SU-DHL-6 (cell line): ENCODE measurements at regions not wholly inside any gene's neighbourhood (a gene's known extent, or its start where the extent isn't known, plus 50 kb on each side); places are given as distances from the start of the nearest gene placed in this dataset.

ENCODE experiments used
- H2AFZ ChIP-seq: fragments of 200-600 bp; sonication (generic); 2 replicates; pipeline ENCODE4 v1.6.1; 2014; ENCODE audit warnings: low read depth, mild to moderate bottlenecking, moderate library complexity, mixed read lengths, antibody characterized with exemption, low read length; ENCODE audit not compliant: severe bottlenecking
- H3F3A ChIP-seq: fragments of 200-600 bp; shearing (Covaris generic); 2 replicates; pipeline ENCODE4 v1.6.0; 2016; ENCODE audit warnings: antibody characterized with exemption, mild to moderate bottlenecking; ENCODE audit not compliant: insufficient read depth
- H3K27ac ChIP-seq: fragments of 200-600 bp; sonication (generic); 2 replicates; pipeline ENCODE4 v1.5.1; 2016; ENCODE audit warnings: low read depth, mild to moderate bottlenecking, low read length, moderate library complexity, mixed read lengths
- H3K27me3 ChIP-seq: fragments of 200-600 bp; sonication (generic), shearing (Covaris generic); 2 replicates; pipeline ENCODE4 v1.6.0; 2014; ENCODE audit warnings: mild to moderate bottlenecking, low read length
- H3K36me3 ChIP-seq: fragments of 200-600 bp; sonication (generic); 2 replicates; pipeline ENCODE4 v1.6.1; 2014; ENCODE audit warnings: mild to moderate bottlenecking, low read length, mixed read lengths
- H3K4me2 ChIP-seq: fragments of 300-600, 200-600 bp; shearing (Covaris generic), sonication (generic); 2 replicates; pipeline ENCODE4 v1.6.0; 2014; ENCODE audit warnings: low read length, low read depth, mild to moderate bottlenecking; ENCODE audit not compliant: poor library complexity, severe bottlenecking
- H3K4me3 ChIP-seq: fragments of 200-600 bp; sonication (generic); 2 replicates; pipeline ENCODE4 v1.5.1; 2014; ENCODE audit warnings: antibody characterized with exemption, low read length, mild to moderate bottlenecking, mixed read lengths; ENCODE audit not compliant: insufficient read depth, poor library complexity, severe bottlenecking
- H3K79me2 ChIP-seq: fragments of 200-600 bp; sonication (generic); 2 replicates; pipeline ENCODE4 v1.6.1; 2014; ENCODE audit warnings: mild to moderate bottlenecking, low read length, moderate library complexity; ENCODE audit not compliant: insufficient read depth
- H3K9ac ChIP-seq: fragments of 200-600 bp; sonication (generic); 2 replicates; pipeline ENCODE4 v1.7.0; 2014; ENCODE audit warnings: mild to moderate bottlenecking, low read length
- H3K9me2 ChIP-seq: fragments of 200-600 bp; sonication (generic); replicated peaks from 2 replicates; pipeline ENCODE4 v1.6.1; 2014; ENCODE audit warnings: low read length; ENCODE audit not compliant: insufficient read depth
- H3K9me3 ChIP-seq: fragments of 200-600 bp; sonication (generic); 2 replicates; pipeline ENCODE4 v1.6.1; 2014; ENCODE audit warnings: low read length, mixed read lengths; ENCODE audit not compliant: insufficient read depth
- H4K20me1 ChIP-seq: fragments of 200-600 bp; sonication (generic); 2 replicates; pipeline ENCODE4 v1.6.1; 2014; ENCODE audit warnings: low read depth, mild to moderate bottlenecking, antibody characterized with exemption, low read length, moderate library complexity, mixed read lengths
- CTCF ChIP-seq: fragments of 200-600 bp; sonication (generic); IDR thresholded peaks from one replicate; pipeline ENCODE4 v1.5.1; 2017; ENCODE audit warnings: antibody characterized with exemption, mild to moderate bottlenecking, low read length, moderate library complexity; ENCODE audit not compliant: insufficient read depth, poor library complexity, severe bottlenecking
- EZH2phosphoT487 ChIP-seq: fragments of 200-600 bp; sonication (generic), shearing (Covaris generic); conservative IDR thresholded peaks from 2 replicates; pipeline ENCODE4 v1.6.1; 2018; ENCODE audit warnings: mild to moderate bottlenecking, antibody characterized with exemption, low read length, moderate library complexity, mixed read lengths

GRCh38 chr5:4189317-4189716 lies 593.7 kb downstream of the IRX1 start:
- H3K4me3 ChIP-seq = no peak overlapping the region
- no peak overlapping the region for H3K9ac ChIP-seq
- H3K4me2 ChIP-seq = no peak overlapping the region
- no peaks in the 10 kb centered on the region for H3K27me3 ChIP-seq
- no peaks in the 10 kb centered on the region for H3F3A ChIP-seq
- H4K20me1 ChIP-seq = no peaks in the 10 kb centered on the region
- H3K27ac ChIP-seq = no peak overlapping the region
- H3K36me3 ChIP-seq = no peaks in the 10 kb centered on the region
- H3K79me2 ChIP-seq = no peaks in the 10 kb centered on the region
- no peaks in the 10 kb centered on the region for H3K9me2 ChIP-seq
- H3K9me3 ChIP-seq = no peaks in the 10 kb centered on the region
- no peak overlapping the region for H2AFZ ChIP-seq
- TF ChIP-seq CTCF (no peak), EZH2phosphoT487 (no peak)

GRCh38 chr5:4191041-4191440 lies 595.4 kb downstream of the IRX1 start:
- no peaks in the 10 kb centered on the region for H3K9me2 ChIP-seq
- H3K27ac ChIP-seq = no peak overlapping the region
- H3K79me2 ChIP-seq = no peaks in the 10 kb centered on the region
- no peaks in the 10 kb centered on the region for H3K27me3 ChIP-seq
- no peak for TF ChIP-seq CTCF
- no peak for TF ChIP-seq EZH2phosphoT487
- H3K4me2 ChIP-seq = no peak overlapping the region
- no peaks in the 10 kb centered on the region for H3F3A ChIP-seq
- H3K4me3 ChIP-seq = no peak overlapping the region
- no peaks in the 10 kb centered on the region for H4K20me1 ChIP-seq
- no peaks in the 10 kb centered on the region for H3K9me3 ChIP-seq
- H3K36me3 ChIP-seq = no peaks in the 10 kb centered on the region
- H3K9ac ChIP-seq = no peak overlapping the region
- H2AFZ ChIP-seq = no peak overlapping the region

GRCh38 chr5:4191703-4192102 lies 596.1 kb downstream of the IRX1 start:
- H4K20me1 ChIP-seq = no peaks in the 10 kb centered on the region
- H3K36me3 ChIP-seq = no peaks in the 10 kb centered on the region
- H3K4me2 ChIP-seq = no peak overlapping the region
- H3F3A ChIP-seq = no peaks in the 10 kb centered on the region
- no peaks in the 10 kb centered on the region for H3K9me3 ChIP-seq
- no peak overlapping the region for H2AFZ ChIP-seq
- H3K9ac ChIP-seq = no peak overlapping the region
- no peaks in the 10 kb centered on the region for H3K9me2 ChIP-seq
- H3K27ac ChIP-seq = no peak overlapping the region
- no peaks in the 10 kb centered on the region for H3K79me2 ChIP-seq
- H3K27me3 ChIP-seq = no peaks in the 10 kb centered on the region
- H3K4me3 ChIP-seq = no peak overlapping the region
- TF ChIP-seq EZH2phosphoT487 (no peak), CTCF (no peak)

GRCh38 chr5:4192111-4192510 lies 596.5 kb downstream of the IRX1 start:
- Histone ChIP-seq H3K4me2 (no peak overlapping the region), H3K27ac (no peak overlapping the region), H3K9me2 (no peaks in the 10 kb centered on the region), H3K9ac (no peak overlapping the region), H3K9me3 (no peaks in the 10 kb centered on the region), H4K20me1 (no peaks in the 10 kb centered on the region), H3K79me2 (no peaks in the 10 kb centered on the region), H3K27me3 (no peaks in the 10 kb centered on the region), H2AFZ (no peak overlapping the region), H3K4me3 (no peak overlapping the region), H3F3A (no peaks in the 10 kb centered on the region), H3K36me3 (no peaks in the 10 kb centered on the region)
- TF ChIP-seq EZH2phosphoT487 (no peak), CTCF (no peak)
